Neural crest cell (in vitro differentiated cells): ENCODE measurements at regions not wholly inside any gene's neighbourhood (a gene's known extent, or its start where the extent isn't known, plus 50 kb on each side); places are given as distances from the start of the nearest gene placed in this dataset.

ENCODE experiments used
- DNase-seq: peaks from one replicate; pipeline ENCODE4 v3.0.0; 2021; ENCODE audit warnings: low read depth, mixed read lengths, low spot score
- H3K27ac Mint-ChIP-seq: one replicate; pipeline ENCODE4 v1.8.0; 2021; ENCODE audit warnings: mild to moderate bottlenecking, mixed read lengths; ENCODE audit not compliant: unreplicated experiment
- H3K27me3 Mint-ChIP-seq: 2 replicates; pipeline ENCODE4 v1.8.0; 2021; ENCODE audit warnings: low read depth, mild to moderate bottlenecking, mixed read lengths
- H3K36me3 Mint-ChIP-seq: 2 replicates; pipeline ENCODE4 v1.8.0; 2021; ENCODE audit warnings: low read depth, mild to moderate bottlenecking, mixed read lengths
- H3K4me1 Mint-ChIP-seq: 2 replicates; pipeline ENCODE4 v1.8.0; 2021; ENCODE audit warnings: mixed read lengths
- H3K4me3 Mint-ChIP-seq: one replicate; pipeline ENCODE4 v1.8.0; 2021; ENCODE audit warnings: mild to moderate bottlenecking, mixed read lengths
- H3K9me3 Mint-ChIP-seq: 2 replicates; pipeline ENCODE4 v1.8.0; 2021; ENCODE audit warnings: mixed read lengths
- CTCF ChIP-seq: fragments of 200-600 bp; sonication (generic); conservative IDR thresholded peaks from 2 replicates; pipeline ENCODE4 v1.5.0; 2021; ENCODE audit warnings: antibody characterized with exemption, mild to moderate bottlenecking

- TF ChIP-seq CTCF = no peak
- peaks cover 19% of the 10 kb centered on the region for H3K4me1 Mint-ChIP-seq
- H3K27ac Mint-ChIP-seq = no peak overlapping the region
- no peaks in the 10 kb centered on the region for H3K9me3 Mint-ChIP-seq
- no peaks in the 10 kb centered on the region for H3K27me3 Mint-ChIP-seq
- H3K4me3 Mint-ChIP-seq = no peak overlapping the region
- no peak for DNase-seq
- no peaks in the 10 kb centered on the region for H3K36me3 Mint-ChIP-seq
Measured at GRCh38 chr17:72525225-72526015, 404.6 kb downstream of the SOX9 start.

- no peak for DNase-seq
- H3K27me3 Mint-ChIP-seq = no peaks in the 10 kb centered on the region
- H3K9me3 Mint-ChIP-seq = no peaks in the 10 kb centered on the region
- no peak for TF ChIP-seq CTCF
- H3K36me3 Mint-ChIP-seq = no peaks in the 10 kb centered on the region
- H3K4me3 Mint-ChIP-seq = no peak overlapping the region
- H3K27ac Mint-ChIP-seq = no peak overlapping the region
- H3K4me1 Mint-ChIP-seq = peaks cover 22% of the 10 kb centered on the region
Measured at GRCh38 chr17:72526769-72527168, 405.9 kb downstream of the SOX9 start.

- no peaks in the 10 kb centered on the region for H3K27me3 Mint-ChIP-seq
- no peak for DNase-seq
- H3K27ac Mint-ChIP-seq = no peak overlapping the region
- peaks cover 22% of the 10 kb centered on the region for H3K4me1 Mint-ChIP-seq
- H3K9me3 Mint-ChIP-seq = no peaks in the 10 kb centered on the region
- TF ChIP-seq CTCF = no peak
- no peaks in the 10 kb centered on the region for H3K36me3 Mint-ChIP-seq
- H3K4me3 Mint-ChIP-seq = no peak overlapping the region
Measured at GRCh38 chr17:72527789-72528188, 407.0 kb downstream of the SOX9 start.

GRCh38 chr17:72528683-72529082 lies 407.9 kb downstream of the SOX9 start:
- H3K27me3 Mint-ChIP-seq = no peaks in the 10 kb centered on the region
- H3K4me1 Mint-ChIP-seq = peaks cover 22% of the 10 kb centered on the region
- H3K27ac Mint-ChIP-seq = no peak overlapping the region
- no peak for DNase-seq
- H3K36me3 Mint-ChIP-seq = no peaks in the 10 kb centered on the region
- no peaks in the 10 kb centered on the region for H3K9me3 Mint-ChIP-seq
- TF ChIP-seq CTCF = no peak
- no peak overlapping the region for H3K4me3 Mint-ChIP-seq

GRCh38 chr17:72529386-72529785 lies 408.6 kb downstream of the SOX9 start:
- Mint-ChIP-seq H3K36me3 (no peaks in the 10 kb centered on the region), H3K27ac (no peak overlapping the region), H3K4me3 (no peak overlapping the region), H3K9me3 (peaks cover 3% of the 10 kb centered on the region), H3K4me1 (peaks cover 22% of the 10 kb centered on the region), H3K27me3 (no peaks in the 10 kb centered on the region)
- no peak for DNase-seq
- no peak for TF ChIP-seq CTCF
